Inflammatory macrophage treated with lipopolysaccharide for 1 hour (primary cell): ENCODE measurements at regions not wholly inside any gene's neighbourhood (a gene's known extent, or its start where the extent isn't known, plus 50 kb on each side); places are given as distances from the start of the nearest gene placed in this dataset.

Experiments used
- DNase-seq, 2 donors: peaks; one replicate each; pipeline ENCODE4 v3.0.0-alpha.2; 2020 to 2022

GRCh38 chrX:15977644-15978043, 123.0 kb upstream of the AP1S2 start:
- peak in 1 of 2 donors; percentile 17 for DNase-seq

GRCh38 chrX:15976396-15976795, 121.8 kb upstream of the AP1S2 start:
- peak in 1 of 2 donors; percentile 8 for DNase-seq

GRCh38 chrX:15973946-15974345, 119.3 kb upstream of the AP1S2 start:
- peak in 1 of 2 donors; percentile 6 for DNase-seq

- peak; percentile 39 to 42 for DNase-seq
Observed at GRCh38 chrX:15973299-15973698, 118.7 kb upstream of the AP1S2 start.

- no peak for DNase-seq
Observed at GRCh38 chrX:15971696-15972095, 117.1 kb upstream of the AP1S2 start.

GRCh38 chrX:15963858-15964257, 109.2 kb upstream of the AP1S2 start:
- DNase-seq: no peak

GRCh38 chrX:15960237-15960636, 105.6 kb upstream of the AP1S2 start:
- no peak for DNase-seq

GRCh38 chrX:15956681-15957080, 102.1 kb upstream of the AP1S2 start:
- DNase-seq: no peak

GRCh38 chrX:15953801-15954200, 99.2 kb upstream of the AP1S2 start:
- DNase-seq: no peak

GRCh38 chrX:15952212-15952611, 97.6 kb upstream of the AP1S2 start:
- no peak for DNase-seq

GRCh38 chrX:15948318-15948660, 93.7 kb upstream of the AP1S2 start:
- DNase-seq: no peak

GRCh38 chrX:15947648-15948317, 93.2 kb upstream of the AP1S2 start:
- peak in 1 of 2 donors; percentile 35 for DNase-seq

GRCh38 chrX:15946783-15947580, 92.4 kb upstream of the AP1S2 start:
- no peak for DNase-seq

- no peak for DNase-seq
Observed at GRCh38 chrX:15943391-15943790, 88.8 kb upstream of the AP1S2 start.

GRCh38 chrX:15942307-15942706, 87.7 kb upstream of the AP1S2 start:
- DNase-seq: no peak

GRCh38 chrX:15939737-15940136, 85.1 kb upstream of the AP1S2 start:
- peak; percentile 72 to 74 for DNase-seq

GRCh38 chrX:15938072-15938471, 83.5 kb upstream of the AP1S2 start:
- no peak for DNase-seq

GRCh38 chrX:15931362-15931761, 76.7 kb upstream of the AP1S2 start:
- peak in 1 of 2 donors; percentile 22 for DNase-seq

GRCh38 chrX:15930585-15930984, 76.0 kb upstream of the AP1S2 start:
- DNase-seq: no peak

GRCh38 chrX:15929194-15929593, 74.6 kb upstream of the AP1S2 start:
- DNase-seq: no peak

GRCh38 chrX:15926622-15927021, 72.0 kb upstream of the AP1S2 start:
- DNase-seq: no peak

- DNase-seq: no peak
Observed at GRCh38 chrX:15918003-15918402, 63.4 kb upstream of the AP1S2 start.

GRCh38 chrX:15916704-15917084, 62.1 kb upstream of the AP1S2 start:
- DNase-seq: no peak

GRCh38 chrX:15915959-15916703, 61.5 kb upstream of the AP1S2 start:
- DNase-seq: peak; percentile 25 to 31
